HCEC 1CT (cell line): ENCODE measurements at regions not wholly inside any gene's neighbourhood (a gene's known extent, or its start where the extent isn't known, plus 50 kb on each side); places are given as distances from the start of the nearest gene placed in this dataset.
A peak's percentile ranks its signal among the peaks of the same experiment; 100 is the strongest.

Source experiments
- DNase-seq: peaks from one replicate; pipeline ENCODE4 v3.0.0-alpha.2; 2017

GRCh38 chr12:39043424-39043822 is 138.0 kb upstream of the CPNE8 start:
- DNase-seq: no peak

- DNase-seq: no peak
Observed at GRCh38 chr12:39040275-39040674, 134.9 kb upstream of the CPNE8 start.

GRCh38 chr12:39037115-39037514 is 131.7 kb upstream of the CPNE8 start:
- no peak for DNase-seq

- no peak for DNase-seq
Observed at GRCh38 chr12:39036105-39036504, 130.7 kb upstream of the CPNE8 start.

- DNase-seq: no peak
Observed at GRCh38 chr12:39033782-39034181, 128.4 kb upstream of the CPNE8 start.

- no peak for DNase-seq
Observed at GRCh38 chr12:39032448-39032847, 127.1 kb upstream of the CPNE8 start.

- DNase-seq: no peak
Observed at GRCh38 chr12:39032034-39032433, 126.6 kb upstream of the CPNE8 start.

- DNase-seq: no peak
Observed at GRCh38 chr12:39028382-39028781, 123.0 kb upstream of the CPNE8 start.

GRCh38 chr12:39012870-39013269 is 107.5 kb upstream of the CPNE8 start:
- DNase-seq: no peak

- DNase-seq: no peak
Observed at GRCh38 chr12:39011166-39011565, 105.8 kb upstream of the CPNE8 start.

- DNase-seq: no peak
Observed at GRCh38 chr12:39010406-39010805, 105.0 kb upstream of the CPNE8 start.

GRCh38 chr12:39007619-39008018 is 102.2 kb upstream of the CPNE8 start:
- DNase-seq: no peak

- no peak for DNase-seq
Observed at GRCh38 chr12:39006286-39006685, 100.9 kb upstream of the CPNE8 start.

GRCh38 chr12:39005671-39006070 is 100.3 kb upstream of the CPNE8 start:
- DNase-seq: no peak

GRCh38 chr12:39003541-39004155 is 98.3 kb upstream of the CPNE8 start:
- no peak for DNase-seq

GRCh38 chr12:39000370-39000769 is 95.0 kb upstream of the CPNE8 start:
- DNase-seq: no peak

GRCh38 chr12:38998887-38999482 is 93.6 kb upstream of the CPNE8 start:
- DNase-seq: no peak

GRCh38 chr12:38995249-38995648 is 89.9 kb upstream of the CPNE8 start:
- DNase-seq: no peak

- no peak for DNase-seq
Observed at GRCh38 chr12:38985961-38986360, 80.6 kb upstream of the CPNE8 start.

GRCh38 chr12:38984388-38984787 is 79.0 kb upstream of the CPNE8 start:
- DNase-seq: no peak

- peak; percentile 3 for DNase-seq
Observed at GRCh38 chr12:38983117-38983571, 77.8 kb upstream of the CPNE8 start.

- DNase-seq: no peak
Observed at GRCh38 chr12:38977132-38977531, 71.7 kb upstream of the CPNE8 start.

GRCh38 chr12:38969706-38970105 is 64.3 kb upstream of the CPNE8 start:
- no peak for DNase-seq

- no peak for DNase-seq
Observed at GRCh38 chr12:38961683-38962082, 56.3 kb upstream of the CPNE8 start.

GRCh38 chr12:38961012-38961411 is 55.6 kb upstream of the CPNE8 start:
- no peak for DNase-seq
